Common myeloid progenitor, CD34-positive (primary cell): ENCODE measurements at regions not wholly inside any gene's neighbourhood (a gene's known extent, or its start where the extent isn't known, plus 50 kb on each side); places are given as distances from the start of the nearest gene placed in this dataset.
"Not testable (repeated sequence)": the region's sequence is repeated elsewhere in the genome, so short reads cannot be mapped to it uniquely, and the experiment has no call there.

ENCODE experiments used
- CTCF ChIA-PET: fragments of 350-600 bp; sonication (Branson Sonifier 250); formaldehyde crosslinking; loops from one replicate; lab custom pipeline; 2021; ENCODE audit warnings: antibody characterized with exemption; lab: Charles Lee
- POLR2A ChIA-PET: fragments of 350-600 bp; sonication (Branson Sonifier 250); formaldehyde crosslinking; loops from one replicate; lab custom pipeline; 2021; ENCODE audit warnings: antibody characterized with exemption; lab: Charles Lee
- DNase-seq, 3 donors: peaks; one replicate each; pipeline versions ENCODE4 v3.0.0 to v3.0.0-alpha.2; 2013
- H3K27ac ChIP-seq, 2 experiments: 1 replicate in 1 of 2; 2 replicates in 1 of 2; pipeline ENCODE4 v1.7.0; 2013; ENCODE audit warnings: inconsistent platforms in 2 of 2, low read length in 2 of 2, mild to moderate bottlenecking in 2 of 2, low read depth in 1 of 2, moderate library complexity in 1 of 2; ENCODE audit not compliant: severe bottlenecking in 2 of 2, insufficient read depth in 1 of 2, poor library complexity in 1 of 2
- H3K27me3 ChIP-seq, 5 experiments: replicated peaks in 2 of 5; 1 replicate in 3 of 5; 2 replicates in 2 of 5; pipeline versions ENCODE4 v1.6.1 to v1.7.0; 2013; ENCODE audit warnings: low read length in 4 of 5, mild to moderate bottlenecking in 2 of 5, moderate library complexity in 2 of 5, inconsistent platforms in 1 of 5; ENCODE audit not compliant: insufficient read depth in 5 of 5, control insufficient read depth in 4 of 5
- H3K36me3 ChIP-seq, 4 experiments: 1 replicate in 2 of 4; 2 replicates in 2 of 4; pipeline versions ENCODE4 v1.6.1 to v1.7.0; 2013; ENCODE audit warnings: low read length in 3 of 4, control low read depth in 1 of 4, mild to moderate bottlenecking in 1 of 4; ENCODE audit not compliant: control insufficient read depth in 4 of 4, insufficient read depth in 4 of 4
- H3K4me1 ChIP-seq, 4 experiments: 1 replicate in 3 of 4; 2 replicates in 1 of 4; pipeline versions ENCODE4 v1.6.1 to v1.7.1; 2013; ENCODE audit warnings: low read length in 3 of 4, mild to moderate bottlenecking in 3 of 4, control low read depth in 1 of 4, inconsistent platforms in 1 of 4, moderate library complexity in 1 of 4; ENCODE audit not compliant: control insufficient read depth in 4 of 4, insufficient read depth in 4 of 4; ENCODE audit errors: control extremely low read depth in 1 of 4
- H3K4me3 ChIP-seq, 7 experiments: 1 replicate in 4 of 7; 2 replicates in 3 of 7; pipeline versions ENCODE4 v1.5.1 to v1.7.0; 2013; ENCODE audit warnings: mild to moderate bottlenecking in 7 of 7, low read length in 6 of 7, moderate library complexity in 6 of 7, inconsistent platforms in 2 of 7, low read depth in 2 of 7, control low read depth in 1 of 7; ENCODE audit not compliant: insufficient read depth in 4 of 7, control insufficient read depth in 1 of 7; ENCODE audit errors: extremely low read depth in 1 of 7
- H3K9me3 ChIP-seq, 5 experiments: 1 replicate in 4 of 5; 2 replicates in 1 of 5; pipeline versions ENCODE4 v1.6.1 to v1.7.1; 2013; ENCODE audit warnings: low read length in 4 of 5, mild to moderate bottlenecking in 2 of 5, inconsistent platforms in 1 of 5, low read depth in 1 of 5, moderate library complexity in 1 of 5; ENCODE audit not compliant: control insufficient read depth in 4 of 5, insufficient read depth in 2 of 5; ENCODE audit errors: control extremely low read depth in 1 of 5

- H3K27me3 ChIP-seq, result no peaks in the 10 kb centered on the region
- POLR2A ChIA-PET, result no interaction called here
- no peak for DNase-seq
- CTCF ChIA-PET, result no interaction called here
- H3K27ac ChIP-seq, result no peak overlapping the region
- no peaks in the 10 kb centered on the region for H3K9me3 ChIP-seq
- no peak overlapping the region for H3K4me3 ChIP-seq
- no peaks in the 10 kb centered on the region for H3K36me3 ChIP-seq
- no peaks in the 10 kb centered on the region for H3K4me1 ChIP-seq
Observed at GRCh38 chrX:87167841-87168240, 349.8 kb upstream of the KLHL4 start.

- POLR2A ChIA-PET, result not testable (repeated sequence)
Observed at GRCh38 chrX:87178009-87178408, 339.6 kb upstream of the KLHL4 start.

More at GRCh38 chrX:87178009-87178408, 339.6 kb upstream of the KLHL4 start:
- CTCF ChIA-PET, H3K9me3 ChIP-seq, DNase-seq, H3K4me3 ChIP-seq, H3K4me1 ChIP-seq, H3K27ac ChIP-seq, H3K36me3 ChIP-seq, H3K27me3 ChIP-seq: not testable (repeated sequence)
